DMS153 treated with DMSO at 0.1 percent for 48 hours (cell line): ENCODE measurements at regions not wholly inside any gene's neighbourhood (a gene's known extent, or its start where the extent isn't known, plus 50 kb on each side); places are given as distances from the start of the nearest gene placed in this dataset.
"Not testable (repeated sequence)": the region's sequence is repeated elsewhere in the genome, so short reads cannot be mapped to it uniquely, and the experiment has no call there.

Source experiments
- DNase-seq: peaks from one replicate; lab custom pipeline; 2025; ENCODE audit not compliant: unreplicated experiment; lab: John Stamatoyannopoulos, UW

GRCh38 chr15:26132811-26133210, 269.7 kb upstream of the ATP10A start:
- DNase-seq: no peak

- no peak for DNase-seq
Observed at GRCh38 chr15:26129852-26130251, 266.7 kb upstream of the ATP10A start.

GRCh38 chr15:26128611-26129140, 265.5 kb upstream of the ATP10A start:
- no peak for DNase-seq

- peak; percentile 42 for DNase-seq
Observed at GRCh38 chr15:26126819-26127387, 263.8 kb upstream of the ATP10A start.

- DNase-seq: no peak
Observed at GRCh38 chr15:26126070-26126469, 262.9 kb upstream of the ATP10A start.

GRCh38 chr15:26125664-26126063, 262.5 kb upstream of the ATP10A start:
- no peak for DNase-seq

GRCh38 chr15:26119322-26119721, 256.2 kb upstream of the ATP10A start:
- no peak for DNase-seq

GRCh38 chr15:26115229-26115943, 252.3 kb upstream of the ATP10A start:
- no peak for DNase-seq

GRCh38 chr15:26114128-26114527, 251.0 kb upstream of the ATP10A start:
- DNase-seq: not testable (repeated sequence)

- no peak for DNase-seq
Observed at GRCh38 chr15:26113296-26113695, 250.2 kb upstream of the ATP10A start.

- no peak for DNase-seq
Observed at GRCh38 chr15:26109203-26109602, 246.1 kb upstream of the ATP10A start.

GRCh38 chr15:26106556-26106955, 243.4 kb upstream of the ATP10A start:
- DNase-seq: no peak

- no peak for DNase-seq
Observed at GRCh38 chr15:26103002-26103404, 239.9 kb upstream of the ATP10A start.

- DNase-seq: no peak
Observed at GRCh38 chr15:26102365-26102764, 239.2 kb upstream of the ATP10A start.

GRCh38 chr15:26101443-26101842, 238.3 kb upstream of the ATP10A start:
- no peak for DNase-seq

GRCh38 chr15:26098801-26099200, 235.7 kb upstream of the ATP10A start:
- DNase-seq: no peak

GRCh38 chr15:26097216-26097615, 234.1 kb upstream of the ATP10A start:
- DNase-seq: no peak

GRCh38 chr15:26096581-26096980, 233.5 kb upstream of the ATP10A start:
- no peak for DNase-seq

- no peak for DNase-seq
Observed at GRCh38 chr15:26095710-26096330, 232.7 kb upstream of the ATP10A start.

- DNase-seq: no peak
Observed at GRCh38 chr15:26091184-26091583, 228.1 kb upstream of the ATP10A start.

GRCh38 chr15:26087881-26088280, 224.8 kb upstream of the ATP10A start:
- DNase-seq: no peak

GRCh38 chr15:26087395-26087794, 224.3 kb upstream of the ATP10A start:
- DNase-seq: no peak
